ENCODE measurements at regions not wholly inside any gene's neighbourhood (a gene's known extent, or its start where the extent isn't known, plus 50 kb on each side); places are given as distances from the start of the nearest gene placed in this dataset.

GRCh38 chr14:55957950-55958349 is 160.3 kb upstream of the PELI2 start:
- H3K27ac ChIP-seq, result no peak overlapping the region
- 64 to 70% methylated on average over 7 of the region's 7 CpGs for WGBS, 2 donors (ENCODE audit: low coverage in 1 of 2)
- TF ChIP-seq EP300 (IDR thresholded peaks at IDR 0.05; ENCODE audit: low read depth), result no peak
- TF ChIP-seq, protein P1, sequence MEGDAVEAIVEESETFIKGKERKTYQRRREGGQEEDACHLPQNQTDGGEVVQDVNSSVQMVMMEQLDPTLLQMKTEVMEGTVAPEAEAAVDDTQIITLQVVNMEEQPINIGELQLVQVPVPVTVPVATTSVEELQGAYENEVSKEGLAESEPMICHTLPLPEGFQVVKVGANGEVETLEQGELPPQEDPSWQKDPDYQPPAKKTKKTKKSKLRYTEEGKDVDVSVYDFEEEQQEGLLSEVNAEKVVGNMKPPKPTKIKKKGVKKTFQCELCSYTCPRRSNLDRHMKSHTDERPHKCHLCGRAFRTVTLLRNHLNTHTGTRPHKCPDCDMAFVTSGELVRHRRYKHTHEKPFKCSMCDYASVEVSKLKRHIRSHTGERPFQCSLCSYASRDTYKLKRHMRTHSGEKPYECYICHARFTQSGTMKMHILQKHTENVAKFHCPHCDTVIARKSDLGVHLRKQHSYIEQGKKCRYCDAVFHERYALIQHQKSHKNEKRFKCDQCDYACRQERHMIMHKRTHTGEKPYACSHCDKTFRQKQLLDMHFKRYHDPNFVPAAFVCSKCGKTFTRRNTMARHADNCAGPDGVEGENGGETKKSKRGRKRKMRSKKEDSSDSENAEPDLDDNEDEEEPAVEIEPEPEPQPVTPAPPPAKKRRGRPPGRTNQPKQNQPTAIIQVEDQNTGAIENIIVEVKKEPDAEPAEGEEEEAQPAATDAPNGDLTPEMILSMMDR (IDR thresholded peaks at IDR 0.05), result no peak
- no peak for TF ChIP-seq POLR2A (IDR thresholded peaks at IDR 0.05)
- no peak for TF ChIP-seq POLR2AphosphoS5 (IDR thresholded peaks at IDR 0.05)
- H3K36me3 ChIP-seq, result no peaks in the 10 kb centered on the region
- no peaks in the 10 kb centered on the region for H3K4me1 ChIP-seq
- DNase-seq, result no peak
- H3K9me3 ChIP-seq, result no peaks in the 10 kb centered on the region
- no peak overlapping the region for H3K4me3 ChIP-seq
- in situ Hi-C loops (cut with MboI; ENCODE audit: low pct_ligation_motif_present in 1 of 4, low pct_unique_long_range_greater_than_20kb in 1 of 4, low sequenced_read_pairs in 3 of 4) (no loop called here), intact Hi-C loops (cut with DNase I; ENCODE audit: low total_unique reads) (no loop called here)
- H3K27me3 ChIP-seq, result no peaks in the 10 kb centered on the region

DNA sequence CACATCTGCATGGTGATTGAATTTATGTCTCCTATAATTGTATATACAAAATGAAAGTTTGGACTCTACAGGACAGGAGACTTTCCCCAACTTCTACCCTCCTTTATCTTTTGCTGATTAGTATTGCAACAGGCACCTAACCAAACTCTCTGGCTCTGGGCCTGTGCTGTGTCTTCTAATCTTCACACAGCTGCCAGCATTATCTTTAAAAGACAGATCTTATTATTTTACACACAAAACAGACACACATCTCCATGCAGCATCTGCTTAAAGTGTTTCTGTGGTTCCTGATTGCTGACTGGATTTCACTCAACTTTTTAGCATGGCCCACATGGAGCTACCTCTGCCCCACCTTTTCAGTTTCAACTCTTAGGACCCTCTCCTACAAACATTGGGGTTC is 154.9 kb upstream of the PELI2 start:
- no peak for TF ChIP-seq EP300 (IDR thresholded peaks at IDR 0.05; ENCODE audit: low read depth)
- TF ChIP-seq, protein P1 (IDR thresholded peaks at IDR 0.05), result no peak
- TF ChIP-seq POLR2AphosphoS5 (IDR thresholded peaks at IDR 0.05), result no peak
- TF ChIP-seq POLR2A (IDR thresholded peaks at IDR 0.05), result no peak
- no peaks in the 10 kb centered on the region for H3K27me3 ChIP-seq
- no peak for DNase-seq
- no peak overlapping the region for H3K27ac ChIP-seq
- no peaks in the 10 kb centered on the region for H3K9me3 ChIP-seq
- intact Hi-C loops (cut with DNase I; ENCODE audit: low total_unique reads) (no loop called here), in situ Hi-C loops (cut with MboI; ENCODE audit: low pct_ligation_motif_present in 1 of 4, low pct_unique_long_range_greater_than_20kb in 1 of 4, low sequenced_read_pairs in 3 of 4) (no loop called here)
- no peak overlapping the region for H3K4me3 ChIP-seq
- H3K4me1 ChIP-seq, result no peaks in the 10 kb centered on the region
- H3K36me3 ChIP-seq, result no peaks in the 10 kb centered on the region

DNA sequence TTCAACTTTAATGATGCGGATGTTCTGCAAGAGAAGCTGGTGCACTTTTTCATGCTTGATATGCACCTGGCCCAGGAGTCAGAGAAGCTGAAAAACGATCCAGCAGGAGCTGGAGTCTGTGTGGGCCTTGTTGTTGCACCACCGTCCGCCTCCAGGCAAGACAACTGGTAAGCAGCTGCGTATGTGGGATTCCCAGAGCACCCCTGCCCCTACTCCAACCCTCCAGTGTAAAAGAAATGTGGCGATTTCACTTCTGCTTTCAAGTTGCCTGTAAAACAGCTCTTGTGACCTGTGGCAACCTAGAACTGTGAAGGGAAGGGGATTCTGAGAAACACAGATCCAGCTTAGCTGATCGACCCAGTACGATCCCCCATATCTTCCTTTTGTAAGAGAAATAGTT is 154.1 kb upstream of the PELI2 start:
- in situ Hi-C loops (cut with MboI; ENCODE audit: low pct_ligation_motif_present in 1 of 4, low pct_unique_long_range_greater_than_20kb in 1 of 4, low sequenced_read_pairs in 3 of 4), result no loop called here
- Histone ChIP-seq H3K9me3 (no peaks in the 10 kb centered on the region), H3K27ac (no peak overlapping the region), H3K4me3 (no peak overlapping the region), H3K27me3 (no peaks in the 10 kb centered on the region), H3K36me3 (no peaks in the 10 kb centered on the region), H3K4me1 (no peaks in the 10 kb centered on the region)
- intact Hi-C loops (cut with DNase I; ENCODE audit: low total_unique reads), result no loop called here
- DNase-seq, result no peak
- TF ChIP-seq POLR2AphosphoS5 (IDR thresholded peaks at IDR 0.05) (no peak), EP300 (IDR thresholded peaks at IDR 0.05; ENCODE audit: low read depth) (no peak), POLR2A (IDR thresholded peaks at IDR 0.05) (no peak)
- TF ChIP-seq, protein P1 (IDR thresholded peaks at IDR 0.05), result no peak
- WGBS, 2 donors (ENCODE audit: low coverage in 1 of 2), result 53 to 70% methylated on average over 3 to 8 of the region's 8 CpGs

DNA sequence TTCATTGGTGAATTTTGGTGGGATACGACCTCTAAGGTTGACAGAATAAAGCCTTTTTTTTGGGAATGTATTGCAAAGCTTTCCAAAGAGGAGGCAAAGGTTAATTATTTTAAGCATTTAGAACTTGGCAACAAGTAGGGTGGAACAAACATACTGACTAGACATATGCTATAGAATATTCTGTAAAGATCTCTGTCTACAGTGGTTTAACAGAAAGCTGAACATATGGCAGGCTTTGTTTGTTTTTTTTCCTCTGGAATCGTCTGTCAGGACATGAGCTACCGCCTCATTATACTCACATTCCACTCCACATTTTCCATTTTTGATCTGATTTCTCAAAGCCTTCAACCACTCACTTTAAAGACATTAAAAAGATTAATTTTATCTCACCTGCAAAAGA is 153.4 kb upstream of the PELI2 start:
- Histone ChIP-seq H3K27me3 (no peaks in the 10 kb centered on the region), H3K36me3 (no peaks in the 10 kb centered on the region), H3K9me3 (no peaks in the 10 kb centered on the region), H3K4me3 (no peak overlapping the region), H3K4me1 (no peaks in the 10 kb centered on the region), H3K27ac (no peak overlapping the region)
- WGBS, 2 donors (ENCODE audit: low coverage in 1 of 2), result 60% methylated on average over 3 of the region's 3 CpGs
- in situ Hi-C loops (cut with MboI; ENCODE audit: low pct_ligation_motif_present in 1 of 4, low pct_unique_long_range_greater_than_20kb in 1 of 4, low sequenced_read_pairs in 3 of 4) (no loop called here), intact Hi-C loops (cut with DNase I; ENCODE audit: low total_unique reads) (no loop called here)
- no peak for DNase-seq
- TF ChIP-seq, protein P1 (IDR thresholded peaks at IDR 0.05), result no peak
- TF ChIP-seq POLR2AphosphoS5 (IDR thresholded peaks at IDR 0.05) (no peak), POLR2A (IDR thresholded peaks at IDR 0.05) (no peak), EP300 (IDR thresholded peaks at IDR 0.05; ENCODE audit: low read depth) (no peak)
